HUES6 (cell line): ENCODE measurements at regions not wholly inside any gene's neighbourhood (a gene's known extent, or its start where the extent isn't known, plus 50 kb on each side); places are given as distances from the start of the nearest gene placed in this dataset.

Experiments used
- H3K27ac ChIP-seq: 2 replicates; pipeline ENCODE4 v1.7.0; 2013; ENCODE audit warnings: low read depth, mild to moderate bottlenecking, low read length, inconsistent platforms
- H3K27me3 ChIP-seq: 2 replicates; pipeline ENCODE4 v1.6.1; 2013; ENCODE audit warnings: low read length; ENCODE audit not compliant: control insufficient read depth, insufficient read depth
- H3K36me3 ChIP-seq: 2 replicates; pipeline ENCODE4 v1.6.1; 2013; ENCODE audit warnings: low read length; ENCODE audit not compliant: control insufficient read depth, insufficient read depth
- H3K4me1 ChIP-seq: 2 replicates; pipeline ENCODE4 v1.6.1; 2013; ENCODE audit warnings: low read length; ENCODE audit not compliant: control insufficient read depth, insufficient read depth
- H3K4me3 ChIP-seq: 2 replicates; pipeline ENCODE4 v1.5.1; 2013; ENCODE audit warnings: low read depth, low read length
- H3K9ac ChIP-seq: one replicate; pipeline ENCODE4 v1.6.1; 2013; ENCODE audit warnings: mild to moderate bottlenecking, low read length
- H3K9me3 ChIP-seq: 2 replicates; pipeline ENCODE4 v1.6.1; 2013; ENCODE audit warnings: low read depth, low read length; ENCODE audit not compliant: control insufficient read depth, insufficient read depth

GRCh38 chr4:157674699-157675098, 454.2 kb downstream of the GRIA2 start:
- H3K9me3 ChIP-seq: peaks cover 15% of the 10 kb centered on the region
- H3K9ac ChIP-seq: no peak overlapping the region
- H3K4me1 ChIP-seq: no peaks in the 10 kb centered on the region
- no peak overlapping the region for H3K4me3 ChIP-seq
- no peaks in the 10 kb centered on the region for H3K27me3 ChIP-seq
- no peaks in the 10 kb centered on the region for H3K36me3 ChIP-seq
- no peak overlapping the region for H3K27ac ChIP-seq

DNA sequence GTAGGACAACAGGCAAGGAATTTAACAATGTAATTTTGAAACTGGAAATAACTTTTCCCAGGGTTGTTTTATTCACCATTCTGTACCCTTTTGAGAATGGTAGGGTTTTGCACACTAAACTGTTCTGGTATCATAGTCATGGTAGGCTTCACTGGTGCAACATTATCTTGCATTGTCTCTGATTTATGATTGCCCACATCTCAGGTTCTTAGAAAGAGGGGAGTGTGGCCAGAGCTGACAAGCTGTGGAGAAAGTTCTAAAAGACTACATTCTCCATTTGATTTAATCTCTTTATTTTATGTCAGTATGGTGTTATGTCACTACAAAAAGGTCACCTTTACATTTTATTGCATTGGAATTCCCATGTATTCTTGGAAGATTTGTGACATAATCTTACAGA, 447.3 kb downstream of the GRIA2 start:
- Histone ChIP-seq H3K9me3 (no peaks in the 10 kb centered on the region), H3K4me1 (no peaks in the 10 kb centered on the region), H3K36me3 (no peaks in the 10 kb centered on the region), H3K27me3 (no peaks in the 10 kb centered on the region), H3K9ac (no peak overlapping the region), H3K27ac (no peak overlapping the region), H3K4me3 (no peak overlapping the region)

DNA sequence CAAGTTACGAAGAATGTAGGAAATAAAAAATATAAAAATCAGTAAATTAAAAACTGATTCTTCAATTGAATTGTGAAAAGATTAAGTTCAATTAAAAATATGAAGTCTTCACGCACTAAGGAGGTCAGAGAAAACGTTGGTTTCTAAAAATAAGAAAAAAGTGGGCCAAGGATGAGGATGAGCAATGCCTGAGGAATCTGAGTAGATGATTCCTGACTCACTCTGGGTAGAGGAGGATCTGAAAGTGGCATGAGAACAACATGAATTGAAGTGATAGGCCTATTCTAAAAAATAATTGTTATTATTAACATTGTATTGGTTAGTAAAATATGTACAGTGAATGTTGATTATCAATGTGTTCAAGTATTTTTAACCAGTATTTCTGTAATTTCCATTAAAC, 444.2 kb downstream of the GRIA2 start:
- no peaks in the 10 kb centered on the region for H3K9me3 ChIP-seq
- no peaks in the 10 kb centered on the region for H3K36me3 ChIP-seq
- no peak overlapping the region for H3K4me3 ChIP-seq
- H3K9ac ChIP-seq: no peak overlapping the region
- H3K27me3 ChIP-seq: no peaks in the 10 kb centered on the region
- no peak overlapping the region for H3K27ac ChIP-seq
- H3K4me1 ChIP-seq: no peaks in the 10 kb centered on the region

DNA sequence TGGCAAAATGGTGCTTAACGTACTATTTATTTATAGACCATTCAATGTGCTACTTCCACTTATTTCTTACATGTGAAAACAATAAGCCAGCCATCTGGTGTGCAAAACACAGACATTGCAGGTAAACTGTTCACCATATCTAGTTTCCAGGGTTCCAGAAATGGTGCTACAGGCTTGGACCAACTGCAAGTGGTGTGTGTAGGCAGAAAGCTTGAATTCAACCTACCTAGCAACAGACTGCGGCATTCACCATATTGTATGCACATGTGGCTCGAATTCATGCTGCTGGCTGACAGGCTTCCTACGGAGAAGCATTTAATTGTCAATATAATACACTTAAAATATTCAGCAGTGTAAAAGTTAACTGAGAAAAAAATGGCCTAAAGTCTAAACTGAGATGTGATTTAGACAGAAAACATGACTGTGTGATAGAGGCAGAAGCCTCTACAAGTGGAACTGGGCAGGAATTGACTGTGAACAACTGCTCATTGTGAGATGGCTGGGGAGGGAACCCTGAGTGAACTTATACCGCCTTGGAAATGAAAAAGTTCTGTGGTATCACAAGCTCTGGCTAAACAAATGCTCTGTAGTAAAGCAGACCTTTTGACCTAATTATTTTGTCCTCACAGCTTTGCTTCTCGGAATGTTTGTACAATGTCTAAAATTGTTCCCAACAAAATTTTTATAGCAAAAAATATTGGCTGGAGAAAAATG, 434.7 kb downstream of the GRIA2 start:
- H3K4me1 ChIP-seq: no peaks in the 10 kb centered on the region
- H3K9me3 ChIP-seq: no peaks in the 10 kb centered on the region
- H3K27ac ChIP-seq: no peak overlapping the region
- H3K27me3 ChIP-seq: no peaks in the 10 kb centered on the region
- no peak overlapping the region for H3K4me3 ChIP-seq
- H3K9ac ChIP-seq: no peak overlapping the region
- no peaks in the 10 kb centered on the region for H3K36me3 ChIP-seq

- H3K9ac ChIP-seq: no peak overlapping the region
- H3K4me1 ChIP-seq: no peaks in the 10 kb centered on the region
- no peaks in the 10 kb centered on the region for H3K36me3 ChIP-seq
- H3K27ac ChIP-seq: no peak overlapping the region
- H3K27me3 ChIP-seq: no peaks in the 10 kb centered on the region
- peaks cover 10% of the 10 kb centered on the region for H3K9me3 ChIP-seq
- H3K4me3 ChIP-seq: no peak overlapping the region
Measured at GRCh38 chr4:157643257-157643656, 422.7 kb downstream of the GRIA2 start.

- no peaks in the 10 kb centered on the region for H3K27me3 ChIP-seq
- H3K27ac ChIP-seq: no peak overlapping the region
- H3K4me3 ChIP-seq: no peak overlapping the region
- no peaks in the 10 kb centered on the region for H3K36me3 ChIP-seq
- H3K4me1 ChIP-seq: no peaks in the 10 kb centered on the region
- peaks cover 6% of the 10 kb centered on the region for H3K9me3 ChIP-seq
- H3K9ac ChIP-seq: no peak overlapping the region
Measured at GRCh38 chr4:157634057-157634456, 413.5 kb downstream of the GRIA2 start.

GRCh38 chr4:157616741-157617472, 396.4 kb downstream of the GRIA2 start:
- Histone ChIP-seq H3K36me3 (no peaks in the 10 kb centered on the region), H3K4me3 (no peak overlapping the region), H3K27ac (no peak overlapping the region), H3K9me3 (no peaks in the 10 kb centered on the region), H3K4me1 (no peaks in the 10 kb centered on the region), H3K9ac (no peak overlapping the region), H3K27me3 (no peaks in the 10 kb centered on the region)

- Histone ChIP-seq H3K9ac (no peak overlapping the region), H3K27ac (no peak overlapping the region), H3K36me3 (no peaks in the 10 kb centered on the region), H3K27me3 (no peaks in the 10 kb centered on the region), H3K9me3 (no peaks in the 10 kb centered on the region), H3K4me3 (no peak overlapping the region), H3K4me1 (no peaks in the 10 kb centered on the region)
Measured at GRCh38 chr4:157607996-157608395, 387.5 kb downstream of the GRIA2 start.

DNA sequence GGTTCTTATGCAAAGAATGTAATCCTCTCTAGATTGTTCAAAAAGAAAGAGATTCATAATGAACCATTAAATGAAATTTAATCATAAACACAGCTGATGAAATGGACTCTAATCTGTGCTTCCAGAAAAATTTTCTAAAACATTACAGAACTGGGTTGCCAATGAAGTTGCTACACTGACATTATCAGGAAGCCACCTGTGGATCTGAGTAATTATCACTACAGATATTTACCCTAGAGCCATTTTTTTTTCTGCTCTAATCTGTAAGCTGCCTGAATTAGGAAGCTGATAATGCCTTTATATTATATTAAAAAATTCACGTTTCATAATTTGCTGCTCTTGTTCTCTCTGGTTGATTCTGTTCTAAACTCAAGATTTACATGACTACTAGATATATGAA, 380.1 kb downstream of the GRIA2 start:
- no peaks in the 10 kb centered on the region for H3K27me3 ChIP-seq
- no peak overlapping the region for H3K9ac ChIP-seq
- no peak overlapping the region for H3K27ac ChIP-seq
- H3K4me1 ChIP-seq: peaks cover 9% of the 10 kb centered on the region
- no peaks in the 10 kb centered on the region for H3K36me3 ChIP-seq
- H3K9me3 ChIP-seq: peaks cover 4% of the 10 kb centered on the region; the same call in 1 of the 2 replicates
- H3K4me3 ChIP-seq: no peak overlapping the region

GRCh38 chr4:157591245-157591644, 370.7 kb downstream of the GRIA2 start:
- Histone ChIP-seq H3K4me1 (0 out of 2 replicates have a peak, but pooled peaks cover 4% of the 10 kb centered on the region), H3K27me3 (no peaks in the 10 kb centered on the region), H3K9ac (no peak overlapping the region)

GRCh38 chr4:157590679-157591078, 370.2 kb downstream of the GRIA2 start:
- no peak overlapping the region for H3K27ac ChIP-seq
- H3K4me1 ChIP-seq: 0 out of 2 replicates have a peak, but pooled peaks cover 4% of the 10 kb centered on the region
- H3K36me3 ChIP-seq: no peaks in the 10 kb centered on the region
- H3K9ac ChIP-seq: no peak overlapping the region
- no peak overlapping the region for H3K4me3 ChIP-seq
- no peaks in the 10 kb centered on the region for H3K27me3 ChIP-seq
- no peaks in the 10 kb centered on the region for H3K9me3 ChIP-seq

More at GRCh38 chr4:157591245-157591644, 370.7 kb downstream of the GRIA2 start:
- Histone ChIP-seq H3K27ac (no peak overlapping the region), H3K4me3 (no peak overlapping the region), H3K9me3 (no peaks in the 10 kb centered on the region), H3K36me3 (no peaks in the 10 kb centered on the region)
